HepG2 (cell line): ENCODE measurements at regions not wholly inside any gene's neighbourhood (a gene's known extent, or its start where the extent isn't known, plus 50 kb on each side); places are given as distances from the start of the nearest gene placed in this dataset.

Source experiments
- CENPT ChIP-seq: sonication (generic); formaldehyde crosslinking; IDR thresholded peaks from 2 replicates; pipeline ENCODE4 v1.8.0; 2022; ENCODE audit warnings: low read depth, mild to moderate bottlenecking, moderate library complexity, missing genetic modification reagents
- GPBP1L1 ChIP-seq: sonication (generic); formaldehyde crosslinking; IDR thresholded peaks from 2 replicates; pipeline ENCODE4 v1.5.0; 2020; ENCODE audit warnings: mild to moderate bottlenecking, missing genetic modification reagents
- GRHL1 ChIP-seq: sonication (generic); formaldehyde crosslinking; conservative IDR thresholded peaks from 2 replicates; pipeline ENCODE4 v1.8.0; 2022; ENCODE audit warnings: missing genetic modification reagents
- HNRNPUL1 ChIP-seq: fragments of 200-400 bp; formaldehyde crosslinking; IDR thresholded peaks from 2 replicates; pipeline ENCODE4 v1.6.1; 2017; ENCODE audit warnings: low read depth, mild to moderate bottlenecking, low read length, moderate library complexity
- KDM5A ChIP-seq: fragments of 200-600 bp; sonication (generic); IDR thresholded peaks from 2 replicates; pipeline ENCODE4 v1.7.0; 2018; ENCODE audit warnings: antibody characterized with exemption, mild to moderate bottlenecking, low read length, borderline replicate concordance
- KLF6 ChIP-seq: IDR thresholded peaks from 2 replicates; pipeline ENCODE4 v1.8.0; 2016; ENCODE audit warnings: missing biosample characterization, missing genetic modification reagents
- LRRFIP1 ChIP-seq: sonication (generic); formaldehyde crosslinking; conservative IDR thresholded peaks from 2 replicates; pipeline ENCODE4 v1.4.0; 2020; ENCODE audit warnings: missing genetic modification reagents
- MAFK ChIP-seq, 2 experiments: IDR thresholded peaks in 1 of 2; conservative IDR thresholded peaks in 1 of 2; 2 replicates each; pipeline ENCODE4 v1.6.1; 2011; ENCODE audit warnings: improper control_type of control experiment in 2 of 2, low read length in 2 of 2
- MTA1 ChIP-seq: sonication (generic); formaldehyde crosslinking; IDR thresholded peaks from 2 replicates; pipeline ENCODE4 v1.4.0; 2020; ENCODE audit warnings: missing genetic modification reagents, mild to moderate bottlenecking, borderline replicate concordance
- MTF1 ChIP-seq: sonication (generic); formaldehyde crosslinking; IDR thresholded peaks from 2 replicates; pipeline ENCODE4 v1.5.0; 2020; ENCODE audit warnings: missing genetic modification reagents
- NONO ChIP-seq, 2 experiments: fragments of 450-650 bp in 1 of 2; sonication (generic) in 1 of 2; formaldehyde crosslinking in 1 of 2; IDR thresholded peaks in 1 of 2; conservative IDR thresholded peaks in 1 of 2; 2 replicates each; pipeline versions ENCODE4 v1.6.1 to v1.8.0; 2017 to 2022; ENCODE audit warnings: mild to moderate bottlenecking in 1 of 2, missing genetic modification reagents in 1 of 2, moderate library complexity in 1 of 2
- PHF8 ChIP-seq: sonication (generic); formaldehyde crosslinking; IDR thresholded peaks from 2 replicates; pipeline ENCODE4 v1.5.0; 2020; ENCODE audit warnings: missing genetic modification reagents
- POGK ChIP-seq: sonication (generic); formaldehyde crosslinking; conservative IDR thresholded peaks from 2 replicates; pipeline ENCODE4 v1.8.0; 2022; ENCODE audit warnings: mild to moderate bottlenecking, moderate library complexity, missing genetic modification reagents
- PRPF4 ChIP-seq: fragments of 200-400 bp; formaldehyde crosslinking; IDR thresholded peaks from 2 replicates; pipeline ENCODE4 v1.6.1; 2016; ENCODE audit warnings: low read length, low read depth; ENCODE audit not compliant: poor library complexity, severe bottlenecking
- SCMH1 ChIP-seq: sonication (generic); formaldehyde crosslinking; IDR thresholded peaks from 2 replicates; pipeline ENCODE4 v1.9.0; 2021; ENCODE audit warnings: missing genetic modification reagents, mild to moderate bottlenecking, borderline replicate concordance
- SIX4 ChIP-seq: sonication (generic); formaldehyde crosslinking; IDR thresholded peaks from 2 replicates; pipeline ENCODE4 v1.4.0; 2020; ENCODE audit warnings: missing genetic modification reagents
- ZNF124 ChIP-seq: sonication (generic); formaldehyde crosslinking; IDR thresholded peaks from 2 replicates; pipeline ENCODE4 v1.4.0; 2020; ENCODE audit warnings: missing genetic modification reagents
- ZNF7 ChIP-seq: IDR thresholded peaks from 2 replicates; pipeline ENCODE4 v1.6.1; 2016; ENCODE audit warnings: missing biosample characterization, missing genetic modification reagents
- ZNF704 ChIP-seq: sonication (generic); formaldehyde crosslinking; IDR thresholded peaks from 2 replicates; pipeline ENCODE4 v1.8.1; 2023; ENCODE audit warnings: mild to moderate bottlenecking, inconsistent platforms, moderate library complexity, missing genetic modification reagents, borderline replicate concordance
- ZNF781 ChIP-seq: sonication (generic); formaldehyde crosslinking; IDR thresholded peaks from 2 replicates; pipeline ENCODE4 v1.5.1; 2020; ENCODE audit warnings: borderline replicate concordance, mild to moderate bottlenecking, missing genetic modification reagents; ENCODE audit errors: not compliant biosample characterization
- ZNF816 ChIP-seq: sonication (generic); formaldehyde crosslinking; IDR thresholded peaks from 2 replicates; pipeline ENCODE4 v1.8.0; 2022; ENCODE audit warnings: missing genetic modification reagents, mild to moderate bottlenecking, borderline replicate concordance
- ZNF891 ChIP-seq: sonication (generic); formaldehyde crosslinking; IDR thresholded peaks from 2 replicates; pipeline ENCODE4 v1.5.0; 2020; ENCODE audit warnings: mild to moderate bottlenecking, missing genetic modification reagents
- ZZZ3 ChIP-seq: sonication (generic); formaldehyde crosslinking; IDR thresholded peaks from 2 replicates; pipeline ENCODE4 v1.4.0; 2020; ENCODE audit warnings: missing genetic modification reagents, mild to moderate bottlenecking, borderline replicate concordance

- TF ChIP-seq ZNF124 (CRISPR knock-in tag) = no peak
- no peak for TF ChIP-seq MTA1 (CRISPR knock-in tag)
- no peak for TF ChIP-seq KDM5A
- TF ChIP-seq ZNF781 (CRISPR knock-in tag) = no peak
- TF ChIP-seq PHF8 (CRISPR knock-in tag) = no peak
- TF ChIP-seq SIX4 = no peak
- TF ChIP-seq ZZZ3 (CRISPR knock-in tag) = no peak
- TF ChIP-seq ZNF816 = no peak
- TF ChIP-seq NONO (IDR thresholded peaks at IDR 0.05) = no peak
- TF ChIP-seq NONO (CRISPR knock-in tag; conservative IDR thresholded peaks at IDR 0.05) = no peak
- no peak for TF ChIP-seq HNRNPUL1
- no peak for TF ChIP-seq SCMH1 (CRISPR knock-in tag)
- no peak for TF ChIP-seq PRPF4
- TF ChIP-seq KLF6 (CRISPR knock-in tag) = no peak
- TF ChIP-seq CENPT (CRISPR knock-in tag) = no peak
- TF ChIP-seq MTF1 (CRISPR knock-in tag) = no peak
- TF ChIP-seq POGK = no peak
- TF ChIP-seq LRRFIP1 (CRISPR knock-in tag) = no peak
- no peak for TF ChIP-seq GRHL1 (CRISPR knock-in tag)
- no peak for TF ChIP-seq ZNF704
- no peak for TF ChIP-seq ZNF891
- no peak for TF ChIP-seq ZNF7 (CRISPR knock-in tag)
- no peak for TF ChIP-seq GPBP1L1 (CRISPR knock-in tag)
- no peak for TF ChIP-seq MAFK (conservative IDR thresholded peaks at IDR 0.05 in 1 of 2, IDR thresholded peaks at IDR 0.05 in 1 of 2; ENCODE audit: low read length in 2 of 2)
Observed at GRCh38 chrX:20397587-20397986, 130.9 kb upstream of the RPS6KA3 start (continued).
